ENCODE measurements at regions not wholly inside any gene's neighbourhood (a gene's known extent, or its start where the extent isn't known, plus 50 kb on each side); places are given as distances from the start of the nearest gene placed in this dataset.

GRCh38 chr1:70809069-70809468 lies 238.5 kb downstream of the PTGER3 start:
- TF ChIP-seq SIRT6 (IDR thresholded peaks at IDR 0.05; ENCODE audit: low read depth, low read length) (no peak), POLR2AphosphoS5 (IDR thresholded peaks at IDR 0.05; ENCODE audit: control insufficient read depth, insufficient read depth, low read depth, low read length) (no peak), CREB1 (IDR thresholded peaks at IDR 0.05) (no peak), CREB1 (CRISPR knock-in tag; IDR thresholded peaks at IDR 0.05) (no peak)
- TF ChIP-seq, protein P1, sequence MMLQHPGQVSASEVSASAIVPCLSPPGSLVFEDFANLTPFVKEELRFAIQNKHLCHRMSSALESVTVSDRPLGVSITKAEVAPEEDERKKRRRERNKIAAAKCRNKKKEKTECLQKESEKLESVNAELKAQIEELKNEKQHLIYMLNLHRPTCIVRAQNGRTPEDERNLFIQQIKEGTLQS (IDR thresholded peaks at IDR 0.05) = no peak
- TF ChIP-seq, protein P1 (CRISPR knock-in tag; conservative IDR thresholded peaks at IDR 0.05) = no peak

All from K562 (cell line).